ENCODE measurements at regions not wholly inside any gene's neighbourhood (a gene's known extent, or its start where the extent isn't known, plus 50 kb on each side); places are given as distances from the start of the nearest gene placed in this dataset.
"Not testable (repeated sequence)": the region's sequence is repeated elsewhere in the genome, so short reads cannot be mapped to it uniquely, and the experiment has no call there.

DNA sequence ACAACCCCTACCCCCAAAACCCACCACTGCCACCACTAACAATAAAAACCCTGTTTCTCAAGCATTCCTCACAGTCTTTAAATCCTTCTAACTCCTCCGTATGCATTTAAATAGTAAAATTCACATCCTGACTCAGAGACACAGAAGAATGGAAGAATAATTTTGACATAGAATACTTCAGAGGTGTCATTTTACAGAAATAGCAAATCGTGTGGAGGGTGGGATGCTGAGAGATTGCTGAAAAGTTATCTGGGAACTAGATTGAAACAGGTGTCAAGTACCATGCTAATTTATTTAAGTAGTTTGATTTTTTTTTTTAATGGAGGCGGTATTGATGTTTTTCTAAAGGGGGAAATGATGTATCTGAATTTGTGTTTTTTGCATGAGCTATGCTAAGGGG lies 575.2 kb upstream of the TPK1 start:
- no peak overlapping the region for H3K4me3 ChIP-seq (ENCODE audit: low read depth, low read length)
- TF ChIP-seq, protein P1, sequence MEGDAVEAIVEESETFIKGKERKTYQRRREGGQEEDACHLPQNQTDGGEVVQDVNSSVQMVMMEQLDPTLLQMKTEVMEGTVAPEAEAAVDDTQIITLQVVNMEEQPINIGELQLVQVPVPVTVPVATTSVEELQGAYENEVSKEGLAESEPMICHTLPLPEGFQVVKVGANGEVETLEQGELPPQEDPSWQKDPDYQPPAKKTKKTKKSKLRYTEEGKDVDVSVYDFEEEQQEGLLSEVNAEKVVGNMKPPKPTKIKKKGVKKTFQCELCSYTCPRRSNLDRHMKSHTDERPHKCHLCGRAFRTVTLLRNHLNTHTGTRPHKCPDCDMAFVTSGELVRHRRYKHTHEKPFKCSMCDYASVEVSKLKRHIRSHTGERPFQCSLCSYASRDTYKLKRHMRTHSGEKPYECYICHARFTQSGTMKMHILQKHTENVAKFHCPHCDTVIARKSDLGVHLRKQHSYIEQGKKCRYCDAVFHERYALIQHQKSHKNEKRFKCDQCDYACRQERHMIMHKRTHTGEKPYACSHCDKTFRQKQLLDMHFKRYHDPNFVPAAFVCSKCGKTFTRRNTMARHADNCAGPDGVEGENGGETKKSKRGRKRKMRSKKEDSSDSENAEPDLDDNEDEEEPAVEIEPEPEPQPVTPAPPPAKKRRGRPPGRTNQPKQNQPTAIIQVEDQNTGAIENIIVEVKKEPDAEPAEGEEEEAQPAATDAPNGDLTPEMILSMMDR (IDR thresholded peaks at IDR 0.05; ENCODE audit: low read depth, low read length): no peak
- in situ Hi-C loops (cut with HindIII; ENCODE audit: low sequenced_read_pairs): no loop called here
- no peak for DNase-seq (ENCODE audit: low read depth, low spot score)

DNA sequence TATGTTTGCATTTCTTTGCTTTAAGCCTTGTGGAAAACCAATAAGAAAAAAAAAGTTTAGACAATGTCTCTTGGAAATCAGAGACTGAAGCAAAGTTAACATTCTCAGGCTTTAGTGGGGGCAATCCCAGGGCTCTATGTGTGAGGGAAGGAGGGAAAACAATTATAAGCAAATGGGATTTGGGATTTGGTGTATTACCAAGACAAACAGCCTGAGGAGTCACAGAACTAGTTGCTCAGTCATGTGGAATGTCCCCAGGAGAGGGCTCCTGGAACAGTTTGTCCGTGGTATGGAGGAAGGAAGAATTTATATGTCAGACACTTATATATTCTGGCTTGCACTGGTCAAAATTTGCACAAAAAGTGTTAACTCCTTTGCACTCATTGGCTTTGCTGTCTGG lies 562.9 kb upstream of the TPK1 start:
- TF ChIP-seq, protein P1 (IDR thresholded peaks at IDR 0.05; ENCODE audit: low read depth, low read length): no peak
- H3K4me3 ChIP-seq (ENCODE audit: low read depth, low read length): no peak overlapping the region
- peak; percentile 50 for DNase-seq (ENCODE audit: low read depth, low spot score)
- in situ Hi-C loops (cut with HindIII; ENCODE audit: low sequenced_read_pairs): no loop called here

DNA sequence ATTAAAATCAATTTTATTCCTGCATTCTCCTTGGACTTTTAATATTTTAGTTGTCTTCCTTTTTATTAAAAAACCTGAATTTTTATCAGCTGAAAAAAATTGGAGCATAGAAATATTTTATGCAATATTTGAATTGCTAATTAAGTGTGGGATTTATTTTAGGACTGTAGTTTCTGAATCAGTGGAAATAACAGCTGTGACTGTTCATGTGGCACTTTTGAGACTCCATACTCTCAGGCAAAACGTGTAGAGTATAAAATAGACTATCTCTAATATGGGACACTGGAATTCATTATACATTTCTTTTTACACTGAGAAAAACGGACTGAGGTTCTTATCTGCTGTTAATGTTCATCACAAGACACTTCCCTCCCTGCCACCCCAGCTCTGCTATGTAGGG lies 558.3 kb upstream of the TPK1 start:
- TF ChIP-seq, protein P1 (IDR thresholded peaks at IDR 0.05; ENCODE audit: low read depth, low read length): no peak
- H3K4me3 ChIP-seq (ENCODE audit: low read depth, low read length): no peak overlapping the region
- in situ Hi-C loops (cut with HindIII; ENCODE audit: low sequenced_read_pairs): no loop called here
- no peak for DNase-seq (ENCODE audit: low read depth, low spot score)

DNA sequence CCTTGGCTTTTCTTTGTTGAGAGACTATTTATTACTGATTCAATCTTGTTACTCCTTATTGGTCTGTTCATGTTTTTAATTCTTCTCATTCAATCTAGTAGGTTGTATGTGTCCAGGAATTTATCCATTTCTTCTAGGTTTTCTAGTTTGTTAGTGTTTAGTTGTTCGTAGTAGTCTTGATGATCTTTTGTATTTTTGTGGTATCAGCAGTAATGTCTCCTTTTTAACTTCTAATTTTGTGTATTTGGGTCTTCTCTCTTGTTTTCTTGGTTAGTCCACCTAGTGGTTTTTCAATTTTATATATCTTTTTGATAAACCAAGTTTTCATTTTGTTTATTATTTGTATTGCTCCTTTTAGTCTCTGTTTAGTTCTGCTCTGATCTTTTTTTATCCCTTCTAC lies 546.9 kb upstream of the TPK1 start:
- TF ChIP-seq, protein P1 (IDR thresholded peaks at IDR 0.05; ENCODE audit: low read depth, low read length): no peak
- in situ Hi-C loops (cut with HindIII; ENCODE audit: low sequenced_read_pairs): no loop called here
- no peak for DNase-seq (ENCODE audit: low read depth, low spot score)
- no peak overlapping the region for H3K4me3 ChIP-seq (ENCODE audit: low read depth, low read length)

DNA sequence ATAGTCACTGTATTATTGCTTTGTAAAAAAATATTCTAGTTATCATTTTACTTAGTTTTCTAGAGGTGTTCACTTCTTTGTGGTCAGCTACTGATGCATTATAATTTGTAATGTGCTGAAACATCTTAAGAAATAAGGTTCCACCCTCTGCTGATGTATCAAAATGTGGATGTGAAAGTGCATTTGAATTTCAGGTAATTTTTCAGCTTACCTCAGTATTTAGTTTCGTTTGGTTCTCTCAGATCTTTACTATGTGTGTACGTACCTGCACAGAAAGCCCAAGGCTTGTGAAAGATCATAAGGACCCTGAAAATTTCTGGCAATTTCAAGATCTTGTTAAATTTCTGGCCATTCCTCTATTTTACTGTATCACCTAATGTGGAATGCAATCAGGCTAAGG lies 542.3 kb upstream of the TPK1 start:
- no peak overlapping the region for H3K4me3 ChIP-seq (ENCODE audit: low read depth, low read length)
- TF ChIP-seq, protein P1 (IDR thresholded peaks at IDR 0.05; ENCODE audit: low read depth, low read length): no peak
- in situ Hi-C loops (cut with HindIII; ENCODE audit: low sequenced_read_pairs): no loop called here
- DNase-seq (ENCODE audit: low read depth, low spot score): no peak

DNA sequence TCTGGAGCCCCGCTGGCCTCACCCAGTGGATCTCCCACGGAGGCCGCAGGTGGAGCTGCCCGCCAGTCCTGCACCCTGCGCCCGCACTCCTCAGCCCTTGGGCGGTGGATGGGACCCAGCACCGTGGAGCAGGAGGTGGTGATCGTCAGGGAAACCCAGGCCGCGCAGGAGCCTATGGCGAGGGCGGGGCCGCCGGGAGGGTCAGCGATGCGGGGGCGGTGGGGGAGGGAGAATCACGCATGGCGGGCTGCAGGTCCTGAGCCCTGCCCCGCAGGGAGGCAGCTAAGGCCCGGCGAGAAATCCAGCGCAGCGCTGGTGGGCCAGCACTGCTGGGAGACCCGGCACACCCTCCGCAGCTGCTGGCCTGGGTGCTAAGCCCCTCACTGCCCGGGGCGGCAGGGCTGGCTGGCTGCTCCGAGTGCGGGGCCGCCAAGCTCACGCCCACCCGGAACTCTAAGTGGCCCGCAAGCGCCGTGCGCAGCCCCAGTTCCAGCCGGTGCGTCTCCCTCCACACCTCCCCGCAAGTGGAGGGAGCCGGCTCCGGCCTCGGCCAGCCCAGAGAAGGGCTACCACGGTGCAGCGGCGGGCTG lies 524.8 kb upstream of the TPK1 start:
- DNase-seq (ENCODE audit: low read depth, low spot score): no peak
- TF ChIP-seq, protein P1 (IDR thresholded peaks at IDR 0.05; ENCODE audit: low read depth, low read length): no peak
- in situ Hi-C loops (cut with HindIII; ENCODE audit: low sequenced_read_pairs): no loop called here
- no peak overlapping the region for H3K4me3 ChIP-seq (ENCODE audit: low read depth, low read length)

DNA sequence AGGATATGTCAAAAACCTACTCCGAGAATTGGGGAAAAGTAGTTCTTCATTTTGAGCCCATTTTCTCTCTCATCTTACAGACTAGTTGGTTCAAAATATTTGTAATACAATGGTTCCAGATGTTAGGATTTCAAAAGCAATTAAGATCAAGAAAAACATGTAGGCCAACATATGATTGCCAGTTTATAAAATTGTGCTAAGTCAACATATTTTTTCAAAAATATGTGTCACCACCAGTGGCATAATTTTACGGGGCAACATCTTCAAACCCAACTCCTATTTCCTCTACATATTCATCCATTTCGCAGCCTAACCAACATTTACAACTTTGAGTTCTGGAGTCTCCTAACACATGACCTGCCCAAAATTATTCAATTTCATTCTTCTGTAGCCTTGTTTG lies 514.5 kb upstream of the TPK1 start:
- in situ Hi-C loops (cut with HindIII; ENCODE audit: low sequenced_read_pairs): no loop called here
- DNase-seq (ENCODE audit: low read depth, low spot score): no peak
- no peak overlapping the region for H3K4me3 ChIP-seq (ENCODE audit: low read depth, low read length)
- TF ChIP-seq, protein P1 (IDR thresholded peaks at IDR 0.05; ENCODE audit: low read depth, low read length): no peak

DNA sequence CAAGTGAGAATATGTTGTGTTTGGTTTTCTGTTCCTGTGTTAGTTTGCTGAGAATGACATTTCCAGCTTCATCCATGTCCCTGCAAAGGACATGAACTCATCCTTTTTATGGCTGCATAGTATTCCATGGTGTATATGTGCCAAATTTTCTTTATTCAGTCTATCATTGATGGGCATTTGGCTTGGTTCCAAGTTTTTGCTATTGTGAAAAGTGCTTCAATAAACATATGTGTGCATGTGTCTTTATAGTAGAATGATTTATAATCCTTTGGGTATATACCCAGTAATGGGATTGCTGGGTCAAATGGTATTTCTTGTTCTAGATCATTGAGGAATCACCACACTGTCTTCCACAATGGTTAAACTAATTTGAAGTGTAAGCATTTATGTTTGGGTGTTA lies 513.6 kb upstream of the TPK1 start:
- in situ Hi-C loops (cut with HindIII; ENCODE audit: low sequenced_read_pairs); DNase-seq (ENCODE audit: low read depth, low spot score); H3K4me3 ChIP-seq (ENCODE audit: low read depth, low read length): not testable (repeated sequence)
